SK-N-SH (cell line): ENCODE measurements at regions not wholly inside any gene's neighbourhood (a gene's known extent, or its start where the extent isn't known, plus 50 kb on each side); places are given as distances from the start of the nearest gene placed in this dataset.

Source experiments
- CTCF ChIA-PET: fragments of 300-600, 350-600 bp; formaldehyde crosslinking; extraction: SDS; loops from one replicate; lab custom pipeline; 2021; lab: Yijun Ruan, JAX
- POLR2A ChIA-PET: fragments of 350-600 bp; sonication (Branson Sonifier 250); formaldehyde crosslinking; extraction: SDS; loops from one replicate; lab custom pipeline; 2020; ENCODE audit warnings: antibody characterized with exemption, inconsistent platforms; lab: Yijun Ruan, JAX
- DNase-seq: peaks from one replicate; pipeline ENCODE4 v3.0.0; 2012
- H2AFZ ChIP-seq: fragments of 200-600 bp; sonication (generic); 2 replicates; pipeline ENCODE4 v1.8.1; 2016; ENCODE audit warnings: antibody characterized with exemption, mild to moderate bottlenecking, low read depth
- H3F3A ChIP-seq: fragments of 200-600 bp; sonication (generic); replicated peaks from 2 replicates; pipeline ENCODE3; 2016; ENCODE audit warnings: antibody characterized with exemption, mild to moderate bottlenecking; ENCODE audit not compliant: insufficient read depth
- H3K27ac ChIP-seq, 2 experiments: fragments of 200-500 bp in 1 of 2; fragments of 200-600 bp in 1 of 2; sonication (Bioruptor generic) in 1 of 2; sonication (generic), shearing (Covaris generic) in 1 of 2; 2 replicates each; pipeline versions ENCODE4 v1.5.1 to v1.6.1; 2014 to 2016; ENCODE audit warnings: low read depth in 2 of 2, inconsistent platforms in 1 of 2, low read length in 1 of 2, mild to moderate bottlenecking in 1 of 2, mixed read lengths in 1 of 2
- H3K27me3 ChIP-seq: fragments of 200-600 bp; sonication (generic), shearing (Covaris generic); 2 replicates; pipeline ENCODE4 v1.6.1; 2016; ENCODE audit warnings: mixed run types; ENCODE audit not compliant: insufficient read depth
- H3K36me3 ChIP-seq, 2 experiments: fragments of 200-500 bp in 1 of 2; fragments of 200-600 bp in 1 of 2; sonication (Bioruptor generic) in 1 of 2; sonication (generic) in 1 of 2; replicated peaks in 1 of 2; 2 replicates each; pipeline versions ENCODE3 to v1.5.1; 2014 to 2016; ENCODE audit warnings: low read length in 1 of 2, mild to moderate bottlenecking in 1 of 2; ENCODE audit not compliant: insufficient read depth in 2 of 2, control insufficient read depth in 1 of 2
- H3K4me1 ChIP-seq, 2 experiments: fragments of 200-500 bp in 1 of 2; fragments of 200-600 bp in 1 of 2; sonication (Bioruptor generic) in 1 of 2; sonication (generic), shearing (Covaris generic) in 1 of 2; 2 replicates each; pipeline versions ENCODE4 v1.5.1 to v1.6.1; 2014 to 2016; ENCODE audit warnings: low read depth in 1 of 2, low read length in 1 of 2, mixed run types in 1 of 2; ENCODE audit not compliant: insufficient read depth in 2 of 2, control insufficient read depth in 1 of 2
- H3K4me2 ChIP-seq: fragments of 200-600 bp; sonication (generic), shearing (Covaris generic); 2 replicates; pipeline ENCODE4 v1.6.1; 2017; ENCODE audit warnings: mixed run types
- H3K4me3 ChIP-seq, 2 experiments: fragments of 200-500 bp in 1 of 2; fragments of 200-600 bp in 1 of 2; sonication (Bioruptor generic) in 1 of 2; sonication (generic), shearing (Covaris generic) in 1 of 2; 2 replicates each; pipeline versions ENCODE4 v1.5.1 to v1.8.1; 2014 to 2016; ENCODE audit warnings: low read depth in 2 of 2, inconsistent platforms in 1 of 2, low read length in 1 of 2, mild to moderate bottlenecking in 1 of 2, mixed read lengths in 1 of 2, moderate library complexity in 1 of 2
- H3K79me2 ChIP-seq: fragments of 200-600 bp; sonication (generic); 2 replicates; pipeline ENCODE4 v1.8.1; 2017; ENCODE audit warnings: mild to moderate bottlenecking; ENCODE audit not compliant: insufficient read depth
- H3K9ac ChIP-seq: fragments of 200-600 bp; sonication (generic); 2 replicates; pipeline ENCODE4 v1.6.1; 2017; ENCODE audit warnings: mixed run types
- H3K9me2 ChIP-seq: fragments of 200-600 bp; sonication (generic); 2 replicates; pipeline ENCODE4 v1.6.1; 2017; ENCODE audit warnings: mixed run types
- H3K9me3 ChIP-seq: fragments of 200-600 bp; sonication (generic); 2 replicates; pipeline ENCODE4 v1.6.1; 2017; ENCODE audit warnings: mixed run types, mild to moderate bottlenecking, moderate library complexity
- H4K20me1 ChIP-seq: fragments of 200-600 bp; sonication (generic); 2 replicates; pipeline ENCODE4 v1.6.1; 2017; ENCODE audit warnings: mild to moderate bottlenecking, mixed run types; ENCODE audit not compliant: insufficient read depth
- CHD2 ChIP-seq: fragments of 150-350 bp; IDR thresholded peaks from 2 replicates; pipeline ENCODE4 v1.6.1; 2018; ENCODE audit warnings: low read length; ENCODE audit not compliant: partially characterized antibody
- CTCF ChIP-seq: fragments of 200-600 bp; sonication (generic); IDR thresholded peaks from 2 replicates; pipeline ENCODE4 v1.6.1; 2017; ENCODE audit warnings: antibody characterized with exemption, mild to moderate bottlenecking, moderate library complexity
- ELF1 ChIP-seq: IDR thresholded peaks from 2 replicates; pipeline ENCODE4 v1.4.0; 2012
- EP300 ChIP-seq, 2 experiments: IDR thresholded peaks; 2 replicates each; pipeline versions ENCODE4 v1.4.0 to v1.6.1; 2012; ENCODE audit warnings: borderline replicate concordance in 1 of 2, low read depth in 1 of 2, low read length in 1 of 2
- EZH2phosphoT487 ChIP-seq: fragments of 200-600 bp; sonication (generic); IDR thresholded peaks from 2 replicates; pipeline ENCODE4 v1.6.1; 2017; ENCODE audit warnings: low read depth, mixed run types, mild to moderate bottlenecking, antibody characterized with exemption, moderate library complexity, borderline replicate concordance
- FOXJ3 ChIP-seq: sonication (generic); formaldehyde crosslinking; IDR thresholded peaks from 2 replicates; pipeline ENCODE4 v1.5.1; 2020; ENCODE audit warnings: mild to moderate bottlenecking, missing genetic modification reagents
- FOXM1 ChIP-seq: IDR thresholded peaks from 2 replicates; pipeline ENCODE4 v1.4.0; 2012; ENCODE audit warnings: low read depth, mild to moderate bottlenecking
- GATA2 ChIP-seq: sonication (generic); formaldehyde crosslinking; IDR thresholded peaks from 2 replicates; pipeline ENCODE4 v1.5.0; 2020; ENCODE audit warnings: mild to moderate bottlenecking, missing genetic modification reagents
- MAX ChIP-seq: IDR thresholded peaks from 2 replicates; pipeline ENCODE4 v1.4.0; 2012; ENCODE audit warnings: low read depth
- MXI1 ChIP-seq: IDR thresholded peaks from 2 replicates; pipeline ENCODE4 v1.6.1; 2012; ENCODE audit warnings: mild to moderate bottlenecking, low read depth, low read length, improper control_type of control experiment
- NRF1 ChIP-seq: IDR thresholded peaks from 2 replicates; pipeline ENCODE4 v1.6.1; 2012; ENCODE audit warnings: low read depth, mild to moderate bottlenecking, low read length
- POLR2AphosphoS5 ChIP-seq: IDR thresholded peaks from 2 replicates; pipeline ENCODE4 v1.6.1; 2012; ENCODE audit warnings: low read depth, low read length
- RAD21 ChIP-seq: IDR thresholded peaks from 2 replicates; pipeline ENCODE4 v1.6.1; 2012; ENCODE audit warnings: mild to moderate bottlenecking, low read length
- RXRA ChIP-seq: IDR thresholded peaks from 2 replicates; pipeline ENCODE4 v1.4.0; 2012; ENCODE audit warnings: low read depth, mild to moderate bottlenecking, borderline replicate concordance
- SIN3A ChIP-seq: IDR thresholded peaks from 2 replicates; pipeline ENCODE4 v1.6.1; 2012; ENCODE audit warnings: low read depth, mild to moderate bottlenecking, low read length, moderate library complexity, borderline replicate concordance
- TAF1 ChIP-seq: IDR thresholded peaks from 2 replicates; pipeline ENCODE4 v1.6.1; 2012; ENCODE audit warnings: low read depth, mild to moderate bottlenecking, low read length, moderate library complexity, borderline replicate concordance
- USF2 ChIP-seq: fragments of 150-350 bp; IDR thresholded peaks from 2 replicates; pipeline ENCODE4 v1.6.1; 2017; ENCODE audit warnings: antibody characterized with exemption, low read length, low read depth, borderline replicate concordance
- YY1 ChIP-seq: IDR thresholded peaks from 2 replicates; pipeline ENCODE4 v1.4.0; 2012; ENCODE audit warnings: low read depth, mild to moderate bottlenecking
- ZBTB33 ChIP-seq: IDR thresholded peaks from 2 replicates; pipeline ENCODE4 v1.4.0; 2012; ENCODE audit warnings: low read depth, borderline replicate concordance
- WGBS: methylation state at CpG from one replicate; pipeline ENCODE4 v1.1.6; 2017; ENCODE audit warnings: low lambda C conversion rate; 5-methylcytosine and 5-hydroxymethylcytosine counted together

GRCh38 chr5:108507631-108508030, 125.7 kb upstream of the FBXL17 start:
- no peak overlapping the region for H2AFZ ChIP-seq
- H3K9me2 ChIP-seq = no peaks in the 10 kb centered on the region
- no peak overlapping the region for H3K9ac ChIP-seq
- 41% methylated on average over 2 of the region's 2 CpGs for WGBS
- no peak for TF ChIP-seq FOXM1
- no peak for TF ChIP-seq TAF1
- no peak for TF ChIP-seq CTCF
- no peak for TF ChIP-seq NRF1
- TF ChIP-seq RXRA = no peak
- no peak for TF ChIP-seq ZBTB33
- no peak for TF ChIP-seq ELF1
- no peaks in the 10 kb centered on the region for H3K27me3 ChIP-seq
- no peak overlapping the region for H3K4me3 ChIP-seq
- no peaks in the 10 kb centered on the region for H3K36me3 ChIP-seq
- H3K4me2 ChIP-seq = no peak overlapping the region
- no peaks in the 10 kb centered on the region for H3K9me3 ChIP-seq
- H3F3A ChIP-seq = no peaks in the 10 kb centered on the region
- no peaks in the 10 kb centered on the region for H4K20me1 ChIP-seq
- H3K27ac ChIP-seq = no peak overlapping the region
- CTCF ChIA-PET = interaction anchor here (0.7 kb wide), 1 partner anchor 104 kb away, joined by 3 read pairs; no protein-coding TSS in a partner anchor
- POLR2A ChIA-PET = no interaction called here
- no peaks in the 10 kb centered on the region for H3K4me1 ChIP-seq
- no peaks in the 10 kb centered on the region for H3K79me2 ChIP-seq
- no peak for DNase-seq

GRCh38 chr5:108505608-108506007, 123.7 kb upstream of the FBXL17 start:
- ChIA-PET CTCF (interaction anchor here (0.6 kb wide), 1 partner anchor 1323 kb away, joined by 3 read pairs; no protein-coding TSS in a partner anchor), POLR2A (no interaction called here)
- Histone ChIP-seq H4K20me1 (no peaks in the 10 kb centered on the region), H3K4me1 (no peaks in the 10 kb centered on the region), H3K79me2 (no peaks in the 10 kb centered on the region), H3K9me2 (no peaks in the 10 kb centered on the region), H3K9ac (no peak overlapping the region), H3K9me3 (no peaks in the 10 kb centered on the region), H3K36me3 (no peaks in the 10 kb centered on the region)
- WGBS = 19% methylated on average over 2 of the region's 2 CpGs
- no peak for TF ChIP-seq ELF1
- no peak for TF ChIP-seq CHD2
- TF ChIP-seq MAX = no peak
- TF ChIP-seq YY1 = no peak
- TF ChIP-seq GATA2 (CRISPR knock-in tag) = no peak
- TF ChIP-seq RAD21 = no peak
- no peak for TF ChIP-seq SIN3A
- no peak for TF ChIP-seq TAF1
- TF ChIP-seq FOXJ3 (CRISPR knock-in tag) = no peak
- TF ChIP-seq USF2 = no peak
- no peak for TF ChIP-seq EP300 (IDR thresholded peaks at IDR 0.05; ENCODE audit: borderline replicate concordance in 1 of 2, low read depth in 1 of 2, low read length in 1 of 2)
- no peak for TF ChIP-seq EZH2phosphoT487
- no peak for TF ChIP-seq FOXM1
- TF ChIP-seq CTCF = no peak
- TF ChIP-seq POLR2AphosphoS5 = no peak
- TF ChIP-seq MXI1 = no peak
- TF ChIP-seq, all 33 proteins: peak for 0
- Histone ChIP-seq H2AFZ (no peak overlapping the region), H3F3A (no peaks in the 10 kb centered on the region), H3K4me2 (no peak overlapping the region), H3K27me3 (no peaks in the 10 kb centered on the region), H3K27ac (no peak overlapping the region), H3K4me3 (no peak overlapping the region)
- DNase-seq = no peak
